Fibroblast of lung (primary cell): ENCODE measurements at regions not wholly inside any gene's neighbourhood (a gene's known extent, or its start where the extent isn't known, plus 50 kb on each side); places are given as distances from the start of the nearest gene placed in this dataset.

ENCODE experiments used
- EZH2 ChIP-seq: IDR thresholded peaks from 2 replicates; pipeline ENCODE4 v1.5.1; 2012; ENCODE audit warnings: low read length, control low read depth, mild to moderate bottlenecking; ENCODE audit errors: missing control alignments
- TF ChIP-seq, protein P1 (sequence below), 2 donors: IDR thresholded peaks in 1 of 2; conservative IDR thresholded peaks in 1 of 2; 1 replicate in 1 of 2; 2 replicates in 1 of 2; pipeline ENCODE4 v1.5.1; 2011 to 2012; ENCODE audit warnings: low read length in 2 of 2, control low read depth in 1 of 2, inconsistent platforms in 1 of 2, low read depth in 1 of 2, mild to moderate bottlenecking in 1 of 2

- TF ChIP-seq, protein P1, sequence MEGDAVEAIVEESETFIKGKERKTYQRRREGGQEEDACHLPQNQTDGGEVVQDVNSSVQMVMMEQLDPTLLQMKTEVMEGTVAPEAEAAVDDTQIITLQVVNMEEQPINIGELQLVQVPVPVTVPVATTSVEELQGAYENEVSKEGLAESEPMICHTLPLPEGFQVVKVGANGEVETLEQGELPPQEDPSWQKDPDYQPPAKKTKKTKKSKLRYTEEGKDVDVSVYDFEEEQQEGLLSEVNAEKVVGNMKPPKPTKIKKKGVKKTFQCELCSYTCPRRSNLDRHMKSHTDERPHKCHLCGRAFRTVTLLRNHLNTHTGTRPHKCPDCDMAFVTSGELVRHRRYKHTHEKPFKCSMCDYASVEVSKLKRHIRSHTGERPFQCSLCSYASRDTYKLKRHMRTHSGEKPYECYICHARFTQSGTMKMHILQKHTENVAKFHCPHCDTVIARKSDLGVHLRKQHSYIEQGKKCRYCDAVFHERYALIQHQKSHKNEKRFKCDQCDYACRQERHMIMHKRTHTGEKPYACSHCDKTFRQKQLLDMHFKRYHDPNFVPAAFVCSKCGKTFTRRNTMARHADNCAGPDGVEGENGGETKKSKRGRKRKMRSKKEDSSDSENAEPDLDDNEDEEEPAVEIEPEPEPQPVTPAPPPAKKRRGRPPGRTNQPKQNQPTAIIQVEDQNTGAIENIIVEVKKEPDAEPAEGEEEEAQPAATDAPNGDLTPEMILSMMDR (conservative IDR thresholded peaks at IDR 0.05 in 1 of 2, IDR thresholded peaks at IDR 0.05 in 1 of 2; ENCODE audit: low read depth in 1 of 2, low read length in 2 of 2), result no peak
- no peak for TF ChIP-seq EZH2
Observed at GRCh38 chr2:151189125-151189524, 72.5 kb downstream of the RBM43 start.
